IMR-90 (cell line): ENCODE measurements at regions not wholly inside any gene's neighbourhood (a gene's known extent, or its start where the extent isn't known, plus 50 kb on each side); places are given as distances from the start of the nearest gene placed in this dataset.

Experiments used
- ATAC-seq: fragments of 200-7000 bp; cut with Tn5 transposase; 2 replicates; pipeline ENCODE4 v1.9.1; 2020; ENCODE audit warnings: low read depth, mild to moderate bottlenecking, moderate library complexity
- BruUV-seq: library from RNA; stranded (reverse); fragments of 400-500 nt; replicated peaks from 2 replicates; lab custom pipeline; 2021; lab: Mats Ljungman, UMichigan
- CTCF ChIA-PET: fragments of 300-600 bp; formaldehyde crosslinking; extraction: SDS; loops from one replicate; lab custom pipeline; 2021; ENCODE audit warnings: antibody characterized with exemption; lab: Yijun Ruan, JAX
- POLR2A ChIA-PET: fragments of 300-600 bp; sonication (Branson Sonifier 250); formaldehyde crosslinking; loops from one replicate; lab custom pipeline; 2022; ENCODE audit warnings: antibody characterized with exemption; ENCODE audit not compliant: unreplicated experiment; lab: Charles Lee
- DNase-seq: peaks from one replicate; pipeline ENCODE4 v3.0.0; 2013
- H2AFZ ChIP-seq: replicated peaks from 2 replicates; pipeline ENCODE3; 2013; ENCODE audit warnings: low read length, mild to moderate bottlenecking; ENCODE audit not compliant: poor library complexity
- H2AK5ac ChIP-seq: 2 replicates; pipeline ENCODE4 v1.6.1; 2013; ENCODE audit warnings: low read depth, low read length, inconsistent platforms
- H2AK9ac ChIP-seq: replicated peaks from 2 replicates; pipeline ENCODE3; 2013; ENCODE audit warnings: mild to moderate bottlenecking, low read depth, low read length, moderate library complexity; ENCODE audit not compliant: poor library complexity
- H2BK120ac ChIP-seq: 2 replicates; pipeline ENCODE4 v1.6.1; 2013; ENCODE audit warnings: low read depth, low read length, inconsistent platforms
- H2BK15ac ChIP-seq: 3 replicates; pipeline ENCODE4 v1.6.1; 2013; ENCODE audit warnings: low read depth, low read length, inconsistent platforms
- H2BK20ac ChIP-seq: 2 replicates; pipeline ENCODE4 v1.6.1; 2013; ENCODE audit warnings: low read depth, mild to moderate bottlenecking, inconsistent platforms, low read length, moderate library complexity
- H2BK5ac ChIP-seq: 2 replicates; pipeline ENCODE4 v1.6.1; 2013; ENCODE audit warnings: mild to moderate bottlenecking, low read depth, low read length, inconsistent platforms; ENCODE audit not compliant: poor library complexity, severe bottlenecking
- H3K14ac ChIP-seq: replicated peaks from 2 replicates; pipeline ENCODE4 v1.6.1; 2013; ENCODE audit warnings: low read depth, low read length, inconsistent platforms
- H3K18ac ChIP-seq: 2 replicates; pipeline ENCODE4 v1.6.1; 2013; ENCODE audit warnings: low read depth, low read length, control low read depth
- H3K23ac ChIP-seq: 2 replicates; pipeline ENCODE4 v1.6.1; 2013; ENCODE audit warnings: low read depth, low read length, inconsistent platforms
- H3K27ac ChIP-seq: 2 replicates; pipeline ENCODE4 v1.5.1; 2013; ENCODE audit warnings: mild to moderate bottlenecking, control low read depth, low read length; ENCODE audit not compliant: insufficient read depth
- H3K27me3 ChIP-seq: 2 replicates; pipeline ENCODE4 v1.6.1; 2013; ENCODE audit warnings: low read length; ENCODE audit not compliant: control insufficient read depth, insufficient read depth
- H3K36me3 ChIP-seq: 2 replicates; pipeline ENCODE4 v1.6.1; 2013; ENCODE audit warnings: low read length, mixed read lengths; ENCODE audit not compliant: control insufficient read depth, insufficient read depth
- H3K4ac ChIP-seq: 2 replicates; pipeline ENCODE4 v1.6.1; 2013; ENCODE audit warnings: low read depth, low read length, inconsistent platforms
- H3K4me1 ChIP-seq: 2 replicates; pipeline ENCODE4 v1.6.1; 2013; ENCODE audit warnings: low read length, mixed read lengths; ENCODE audit not compliant: control insufficient read depth, insufficient read depth
- H3K4me2 ChIP-seq: 2 replicates; pipeline ENCODE4 v1.6.1; 2013; ENCODE audit warnings: low read depth, mild to moderate bottlenecking, control low read depth, low read length, moderate library complexity
- H3K4me3 ChIP-seq: 2 replicates; pipeline ENCODE4 v1.5.1; 2013; ENCODE audit warnings: low read depth, mild to moderate bottlenecking, control low read depth, low read length, moderate library complexity; ENCODE audit not compliant: insufficient read depth
- H3K56ac ChIP-seq: 2 replicates; pipeline ENCODE4 v1.6.1; 2013; ENCODE audit warnings: low read length, inconsistent platforms; ENCODE audit not compliant: insufficient read depth; ENCODE audit errors: extremely low read depth
- H3K79me1 ChIP-seq, 2 experiments: 2 replicates each; pipeline ENCODE4 v1.6.1; 2013; ENCODE audit warnings: low read length in 2 of 2, inconsistent platforms in 1 of 2, low read depth in 1 of 2
- H3K9ac ChIP-seq: 2 replicates; pipeline ENCODE4 v1.6.1; 2013; ENCODE audit warnings: low read depth, low read length, control low read depth
- H3K9me1 ChIP-seq: 2 replicates; pipeline ENCODE4 v1.6.1; 2013; ENCODE audit warnings: low read length, inconsistent platforms; ENCODE audit not compliant: insufficient read depth
- H3K9me3 ChIP-seq: 2 replicates; pipeline ENCODE4 v1.6.1; 2013; ENCODE audit warnings: low read length; ENCODE audit not compliant: control insufficient read depth, insufficient read depth
- H4K20me1 ChIP-seq: 2 replicates; pipeline ENCODE4 v1.6.1; 2013; ENCODE audit warnings: low read length, inconsistent platforms; ENCODE audit not compliant: insufficient read depth
- H4K5ac ChIP-seq: 2 replicates; pipeline ENCODE4 v1.6.1; 2013; ENCODE audit warnings: mild to moderate bottlenecking, low read depth, low read length, control low read depth
- H4K8ac ChIP-seq, 2 experiments: 2 replicates each; pipeline ENCODE4 v1.6.1; 2013; ENCODE audit warnings: low read depth in 2 of 2, low read length in 2 of 2, control low read depth in 1 of 2, inconsistent platforms in 1 of 2
- H4K91ac ChIP-seq: 2 replicates; pipeline ENCODE4 v1.6.1; 2013; ENCODE audit warnings: low read depth, low read length, inconsistent platforms; ENCODE audit not compliant: insufficient read depth
- BHLHE40 ChIP-seq: fragments of 150-350 bp; IDR thresholded peaks from 2 replicates; pipeline ENCODE4 v1.6.1; 2016; ENCODE audit warnings: mild to moderate bottlenecking, low read depth, low read length
- CEBPB ChIP-seq: IDR thresholded peaks from 2 replicates; pipeline ENCODE4 v1.6.1; 2012; ENCODE audit warnings: low read depth, low read length, improper control_type of control experiment
- CHD1 ChIP-seq: IDR thresholded peaks from 2 replicates; pipeline ENCODE4 v1.6.1; 2012; ENCODE audit warnings: low read depth, low read length, improper control_type of control experiment
- FOS ChIP-seq: fragments of 150-350 bp; IDR thresholded peaks from 2 replicates; pipeline ENCODE4 v1.6.1; 2016; ENCODE audit warnings: low read depth, low read length
- MAFK ChIP-seq: IDR thresholded peaks from 2 replicates; pipeline ENCODE4 v1.6.1; 2012; ENCODE audit warnings: low read depth, low read length, improper control_type of control experiment
- MAZ ChIP-seq: IDR thresholded peaks from 2 replicates; pipeline ENCODE4 v1.6.1; 2012; ENCODE audit warnings: low read depth, mild to moderate bottlenecking, low read length, improper control_type of control experiment, moderate library complexity, borderline replicate concordance
- MXI1 ChIP-seq: IDR thresholded peaks from 2 replicates; pipeline ENCODE4 v1.6.1; 2012; ENCODE audit warnings: low read depth, mild to moderate bottlenecking, low read length, moderate library complexity, borderline replicate concordance
- NFE2L2 ChIP-seq: fragments of 150-350 bp; IDR thresholded peaks from 2 replicates; pipeline ENCODE4 v1.6.1; 2016; ENCODE audit warnings: low read depth, mild to moderate bottlenecking, low read length
- POLR2A ChIP-seq: IDR thresholded peaks from 2 replicates; pipeline ENCODE4 v1.6.1; 2012; ENCODE audit warnings: mild to moderate bottlenecking, low read depth, low read length
- RFX5 ChIP-seq: IDR thresholded peaks from 2 replicates; pipeline ENCODE4 v1.8.0; 2012; ENCODE audit warnings: low read depth, mild to moderate bottlenecking, low read length, moderate library complexity
- SMC3 ChIP-seq: fragments of 150-350 bp; IDR thresholded peaks from 2 replicates; pipeline ENCODE4 v1.6.1; 2016; ENCODE audit warnings: low read depth, mild to moderate bottlenecking, antibody characterized with exemption, low read length, moderate library complexity
- WGBS, 2 experiments: methylation state at CpG; one replicate each; pipeline versions ENCODE4 v1.1.5 to v1.1.7; 2013; ENCODE audit warnings: missing lambda C conversion rate in 2 of 2; ENCODE audit not compliant: insufficient read length in 1 of 2; ENCODE audit errors: extremely low coverage in 2 of 2; 5-methylcytosine and 5-hydroxymethylcytosine counted together
- dilution Hi-C: fragments of 300-500 bp; cut with HindIII; formaldehyde crosslinking; loops from one replicate; pipeline ENCODE4 v1.14.3; 2018; ENCODE audit warnings: low sequenced_read_pairs; ENCODE audit not compliant: unreplicated experiment
- in situ Hi-C: fragments of 300-500 bp; cut with MboI; formaldehyde crosslinking; loops from 3 replicates; pipeline ENCODE4 v1.14.3; 2019; ENCODE audit warnings: low sequenced_read_pairs, inconsistent platforms, mixed read lengths
- intact Hi-C: fragments of 100-400 bp; cut with micrococcal nuclease; formaldehyde crosslinking; loops from 2 replicates; pipeline ENCODE4 v1.10.0; 2022
- TF ChIP-seq, protein P1 (sequence below): fragments of 150-350 bp; IDR thresholded peaks from 2 replicates; pipeline ENCODE4 v1.6.1; 2017; ENCODE audit warnings: mild to moderate bottlenecking, antibody characterized with exemption, low read length, low read depth
- TF ChIP-seq, protein P2 (sequence below): fragments of 150-350 bp; IDR thresholded peaks from 2 replicates; pipeline ENCODE4 v1.6.1; 2016; ENCODE audit warnings: low read depth, mild to moderate bottlenecking, low read length, moderate library complexity, borderline replicate concordance
- TF ChIP-seq, protein P3 (sequence below): conservative IDR thresholded peaks from 2 replicates; pipeline ENCODE4 v1.5.1; 2012; ENCODE audit warnings: mild to moderate bottlenecking, low read depth, low read length, improper control_type of control experiment

DNA sequence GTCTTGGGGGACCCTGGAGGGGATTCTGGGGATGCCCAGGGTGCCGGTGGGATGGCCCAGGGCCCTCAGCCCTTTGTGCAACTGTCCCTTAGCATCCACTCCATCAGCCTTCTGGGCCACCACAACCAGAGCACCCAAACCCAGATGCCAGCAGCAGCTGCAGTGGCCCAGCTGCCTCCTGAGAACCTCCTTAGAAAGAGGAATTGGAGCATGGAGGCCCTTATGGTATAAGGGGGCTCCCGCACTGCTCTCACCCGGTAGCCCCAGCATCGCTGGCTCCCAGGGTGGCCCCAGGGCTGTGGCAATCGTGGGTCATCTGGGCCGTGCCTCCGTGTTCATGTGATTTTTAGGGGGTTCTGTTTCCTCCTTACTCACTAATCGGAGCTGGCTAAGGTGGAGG is 463.3 kb downstream of the ICE1 start:
- Histone ChIP-seq H3K23ac (no peak overlapping the region), H3K9me3 (peaks cover 29% of the 10 kb centered on the region), H3K14ac (no peak overlapping the region), H3K4me2 (no peak overlapping the region), H4K5ac (no peak overlapping the region), H3K56ac (no peak overlapping the region), H2BK5ac (no peak overlapping the region), H3K27ac (no peak overlapping the region), H3K9me1 (no peaks in the 10 kb centered on the region), H4K91ac (no peak overlapping the region), H4K8ac (no peak overlapping the region), H3K9ac (no peak overlapping the region), H3K27me3 (no peaks in the 10 kb centered on the region), H2BK20ac (no peak overlapping the region), H3K4ac (no peak overlapping the region), H3K4me1 (no peaks in the 10 kb centered on the region), H2BK120ac (no peak overlapping the region), H3K36me3 (no peaks in the 10 kb centered on the region), H3K79me1 (no peaks in the 10 kb centered on the region), H2AK5ac (no peak overlapping the region), H2AK9ac (no peak overlapping the region), H3K4me3 (no peak overlapping the region), H4K20me1 (no peaks in the 10 kb centered on the region), H3K18ac (no peak overlapping the region), H2BK15ac (no peak overlapping the region), H2AFZ (no peak overlapping the region)
- in situ Hi-C loops, result no loop called here
- dilution Hi-C loops, result no loop called here
- no CpG with 5 or more reads among the region's 8 CpGs for WGBS, 2 experiments
- ATAC-seq (no peak), DNase-seq (no peak)
- no TSS peak for BruUV-seq
- ChIA-PET POLR2A (no interaction called here), CTCF (no interaction called here)
- intact Hi-C loops, result no loop called here
- TF ChIP-seq, protein P1, sequence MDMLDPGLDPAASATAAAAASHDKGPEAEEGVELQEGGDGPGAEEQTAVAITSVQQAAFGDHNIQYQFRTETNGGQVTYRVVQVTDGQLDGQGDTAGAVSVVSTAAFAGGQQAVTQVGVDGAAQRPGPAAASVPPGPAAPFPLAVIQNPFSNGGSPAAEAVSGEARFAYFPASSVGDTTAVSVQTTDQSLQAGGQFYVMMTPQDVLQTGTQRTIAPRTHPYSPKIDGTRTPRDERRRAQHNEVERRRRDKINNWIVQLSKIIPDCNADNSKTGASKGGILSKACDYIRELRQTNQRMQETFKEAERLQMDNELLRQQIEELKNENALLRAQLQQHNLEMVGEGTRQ, result no peak
- TF ChIP-seq, protein P2, sequence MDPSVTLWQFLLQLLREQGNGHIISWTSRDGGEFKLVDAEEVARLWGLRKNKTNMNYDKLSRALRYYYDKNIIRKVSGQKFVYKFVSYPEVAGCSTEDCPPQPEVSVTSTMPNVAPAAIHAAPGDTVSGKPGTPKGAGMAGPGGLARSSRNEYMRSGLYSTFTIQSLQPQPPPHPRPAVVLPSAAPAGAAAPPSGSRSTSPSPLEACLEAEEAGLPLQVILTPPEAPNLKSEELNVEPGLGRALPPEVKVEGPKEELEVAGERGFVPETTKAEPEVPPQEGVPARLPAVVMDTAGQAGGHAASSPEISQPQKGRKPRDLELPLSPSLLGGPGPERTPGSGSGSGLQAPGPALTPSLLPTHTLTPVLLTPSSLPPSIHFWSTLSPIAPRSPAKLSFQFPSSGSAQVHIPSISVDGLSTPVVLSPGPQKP, result no peak
- no peak for TF ChIP-seq BHLHE40
- no peak for TF ChIP-seq MXI1
- TF ChIP-seq CEBPB, result no peak
- TF ChIP-seq POLR2A, result no peak
- no peak for TF ChIP-seq CHD1
- TF ChIP-seq MAFK, result no peak
- no peak for TF ChIP-seq FOS
- no peak for TF ChIP-seq NFE2L2
- no peak for TF ChIP-seq RFX5
- TF ChIP-seq, protein P3, sequence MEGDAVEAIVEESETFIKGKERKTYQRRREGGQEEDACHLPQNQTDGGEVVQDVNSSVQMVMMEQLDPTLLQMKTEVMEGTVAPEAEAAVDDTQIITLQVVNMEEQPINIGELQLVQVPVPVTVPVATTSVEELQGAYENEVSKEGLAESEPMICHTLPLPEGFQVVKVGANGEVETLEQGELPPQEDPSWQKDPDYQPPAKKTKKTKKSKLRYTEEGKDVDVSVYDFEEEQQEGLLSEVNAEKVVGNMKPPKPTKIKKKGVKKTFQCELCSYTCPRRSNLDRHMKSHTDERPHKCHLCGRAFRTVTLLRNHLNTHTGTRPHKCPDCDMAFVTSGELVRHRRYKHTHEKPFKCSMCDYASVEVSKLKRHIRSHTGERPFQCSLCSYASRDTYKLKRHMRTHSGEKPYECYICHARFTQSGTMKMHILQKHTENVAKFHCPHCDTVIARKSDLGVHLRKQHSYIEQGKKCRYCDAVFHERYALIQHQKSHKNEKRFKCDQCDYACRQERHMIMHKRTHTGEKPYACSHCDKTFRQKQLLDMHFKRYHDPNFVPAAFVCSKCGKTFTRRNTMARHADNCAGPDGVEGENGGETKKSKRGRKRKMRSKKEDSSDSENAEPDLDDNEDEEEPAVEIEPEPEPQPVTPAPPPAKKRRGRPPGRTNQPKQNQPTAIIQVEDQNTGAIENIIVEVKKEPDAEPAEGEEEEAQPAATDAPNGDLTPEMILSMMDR, result no peak
- no peak for TF ChIP-seq SMC3
- no peak for TF ChIP-seq MAZ
